ENCODE measurements at regions not wholly inside any gene's neighbourhood (a gene's known extent, or its start where the extent isn't known, plus 50 kb on each side); places are given as distances from the start of the nearest gene placed in this dataset.

- peak; percentile 4 for DNase-seq (ENCODE audit: low read depth)
- no peak for TF ChIP-seq CTCF (IDR thresholded peaks at IDR 0.05; ENCODE audit: insufficient read depth, low read depth, low read length)
- no peak overlapping the region for H3K4me3 ChIP-seq (ENCODE audit: low read depth, low read length)
Observed at GRCh38 chr19:32241306-32241705, 104.1 kb upstream of the ZNF507 start.

- H3K4me3 ChIP-seq (ENCODE audit: low read depth, low read length) = no peak overlapping the region
- no peak for TF ChIP-seq CTCF (IDR thresholded peaks at IDR 0.05; ENCODE audit: insufficient read depth, low read depth, low read length)
- peak; percentile 17 for DNase-seq (ENCODE audit: low read depth)
Observed at GRCh38 chr19:32241932-32242710, 103.3 kb upstream of the ZNF507 start.

- TF ChIP-seq CTCF (IDR thresholded peaks at IDR 0.05; ENCODE audit: insufficient read depth, low read depth, low read length) = no peak
- H3K4me3 ChIP-seq (ENCODE audit: low read depth, low read length) = no peak overlapping the region
- DNase-seq (ENCODE audit: low read depth) = no peak
Observed at GRCh38 chr19:32246006-32246405, 99.4 kb upstream of the ZNF507 start.

- no peak for DNase-seq (ENCODE audit: low read depth)
- TF ChIP-seq CTCF (IDR thresholded peaks at IDR 0.05; ENCODE audit: insufficient read depth, low read depth, low read length) = no peak
- no peak overlapping the region for H3K4me3 ChIP-seq (ENCODE audit: low read depth, low read length)
Observed at GRCh38 chr19:32251634-32252332, 93.6 kb upstream of the ZNF507 start.

- no peak for DNase-seq (ENCODE audit: low read depth)
- H3K4me3 ChIP-seq (ENCODE audit: low read depth, low read length) = no peak overlapping the region
- no peak for TF ChIP-seq CTCF (IDR thresholded peaks at IDR 0.05; ENCODE audit: insufficient read depth, low read depth, low read length)
Observed at GRCh38 chr19:32252333-32252669, 93.1 kb upstream of the ZNF507 start.

GRCh38 chr19:32253683-32254508 is 91.5 kb upstream of the ZNF507 start:
- no peak for DNase-seq (ENCODE audit: low read depth)
- no peak for TF ChIP-seq CTCF (IDR thresholded peaks at IDR 0.05; ENCODE audit: insufficient read depth, low read depth, low read length)

More at GRCh38 chr19:32253683-32254508, 91.5 kb upstream of the ZNF507 start:
- H3K4me3 ChIP-seq (ENCODE audit: low read depth, low read length) = no peak overlapping the region
